OCI-LY7 (cell line): ENCODE measurements at regions not wholly inside any gene's neighbourhood (a gene's known extent, or its start where the extent isn't known, plus 50 kb on each side); places are given as distances from the start of the nearest gene placed in this dataset.
A peak's percentile ranks its signal among the peaks of the same experiment; 100 is the strongest.

Source experiments
- BruUV-seq: library from RNA; stranded (reverse); fragments of 400-500 nt; replicated peaks from 2 replicates; lab custom pipeline; 2021; lab: Mats Ljungman, UMichigan
- CTCF ChIA-PET: fragments of 300-600 bp; sonication (Branson Sonifier 250); formaldehyde crosslinking; loops from one replicate; lab custom pipeline; 2022; ENCODE audit warnings: antibody characterized with exemption; ENCODE audit not compliant: unreplicated experiment; lab: Charles Lee
- POLR2A ChIA-PET: fragments of 300-600 bp; sonication (Branson Sonifier 250); formaldehyde crosslinking; loops from one replicate; lab custom pipeline; 2022; ENCODE audit warnings: antibody characterized with exemption; lab: Charles Lee
- DNase-seq: peaks from one replicate; pipeline ENCODE4 v3.0.0-alpha.2; 2015; ENCODE audit warnings: low spot score
- H2AFZ ChIP-seq: fragments of 200-600 bp; sonication (generic), shearing (Covaris generic); 2 replicates; pipeline ENCODE4 v1.6.1; 2014; ENCODE audit warnings: mild to moderate bottlenecking, antibody characterized with exemption, low read length, moderate library complexity
- H3K27ac ChIP-seq: fragments of 200-600 bp; sonication (generic); 2 replicates; pipeline ENCODE4 v1.5.1; 2014; ENCODE audit warnings: mixed run types, low read depth, mild to moderate bottlenecking, moderate library complexity, low read length, inconsistent platforms; ENCODE audit not compliant: poor library complexity, severe bottlenecking
- H3K36me3 ChIP-seq: fragments of 200-600 bp; sonication (generic); 2 replicates; pipeline ENCODE4 v1.6.1; 2014; ENCODE audit warnings: mild to moderate bottlenecking, antibody characterized with exemption, low read length, moderate library complexity, mixed read lengths; ENCODE audit not compliant: insufficient read depth
- H3K4me1 ChIP-seq: fragments of 200-600 bp; sonication (generic); 2 replicates; pipeline ENCODE4 v1.5.1; 2014; ENCODE audit warnings: mild to moderate bottlenecking, low read length; ENCODE audit not compliant: insufficient read depth, poor library complexity, severe bottlenecking
- H3K4me2 ChIP-seq: fragments of 200-600 bp; sonication (generic); 2 replicates; pipeline ENCODE4 v1.6.1; 2014; ENCODE audit warnings: mild to moderate bottlenecking, low read length
- H3K4me3 ChIP-seq: fragments of 200-600 bp; sonication (generic); 2 replicates; pipeline ENCODE4 v1.5.1; 2014; ENCODE audit warnings: mild to moderate bottlenecking, low read depth, low read length; ENCODE audit not compliant: poor library complexity, severe bottlenecking
- H3K79me2 ChIP-seq: fragments of 200-600 bp; sonication (generic); 2 replicates; pipeline ENCODE4 v1.6.1; 2016; ENCODE audit warnings: low read depth, mild to moderate bottlenecking, low read length, moderate library complexity, mixed read lengths; ENCODE audit not compliant: insufficient read depth
- H3K9me2 ChIP-seq: fragments of 200-600 bp; sonication (generic); 2 replicates; pipeline ENCODE4 v1.6.1; 2016; ENCODE audit warnings: mild to moderate bottlenecking, low read length, mixed read lengths; ENCODE audit not compliant: insufficient read depth
- H3K9me3 ChIP-seq: fragments of 200-600 bp; sonication (generic); 2 replicates; pipeline ENCODE4 v1.6.1; 2014; ENCODE audit warnings: mild to moderate bottlenecking, mixed run types, low read length, mixed read lengths
- H4K20me1 ChIP-seq: fragments of 200-600 bp; sonication (generic); 2 replicates; pipeline ENCODE4 v1.6.1; 2014; ENCODE audit warnings: mild to moderate bottlenecking, antibody characterized with exemption, low read length, moderate library complexity, mixed read lengths; ENCODE audit not compliant: insufficient read depth
- EZH2phosphoT487 ChIP-seq: fragments of 200-600 bp; sonication (generic); IDR thresholded peaks from 2 replicates; pipeline ENCODE4 v1.6.1; 2018; ENCODE audit warnings: low read depth, borderline replicate concordance, mild to moderate bottlenecking, mixed run types, antibody characterized with exemption, low read length, moderate library complexity, mixed read lengths
- intact Hi-C: fragments of 100-400 bp; cut with micrococcal nuclease; formaldehyde crosslinking; loops from one replicate; pipeline ENCODE4 v1.10.0; 2022; ENCODE audit not compliant: unreplicated experiment
- TF ChIP-seq, protein P1 (sequence below): fragments of 200-600 bp; sonication (generic); conservative IDR thresholded peaks from 2 replicates; pipeline ENCODE4 v1.5.1; 2014; ENCODE audit warnings: mild to moderate bottlenecking, antibody characterized with exemption, low read length, moderate library complexity, mixed read lengths

DNA sequence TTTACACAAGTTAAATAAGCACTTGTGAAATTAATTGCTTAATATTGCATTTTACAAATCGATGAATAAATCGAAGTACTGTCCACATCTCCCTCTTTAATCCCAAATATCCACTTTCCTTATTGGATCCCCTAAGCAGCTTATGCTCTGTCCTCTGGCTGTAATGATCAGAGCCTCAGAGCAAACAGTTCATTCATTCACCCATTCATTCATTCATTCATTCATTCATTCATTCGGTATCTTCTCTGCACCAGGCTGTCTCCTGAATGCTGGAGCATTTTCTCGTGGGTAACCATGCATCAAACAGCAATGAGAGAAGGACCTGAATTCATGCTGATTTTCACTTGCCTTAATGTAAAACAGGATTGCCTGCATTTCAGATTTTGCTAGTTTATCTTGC lies 69.5 kb upstream of the IGSF21 start:
- no peaks in the 10 kb centered on the region for H3K9me2 ChIP-seq
- peaks cover 35% of the 10 kb centered on the region for H3K4me1 ChIP-seq
- H3K4me2 ChIP-seq: peak overlapping the region; percentile 54
- H3K36me3 ChIP-seq: no peaks in the 10 kb centered on the region
- no peak for TF ChIP-seq EZH2phosphoT487
- TF ChIP-seq, protein P1, sequence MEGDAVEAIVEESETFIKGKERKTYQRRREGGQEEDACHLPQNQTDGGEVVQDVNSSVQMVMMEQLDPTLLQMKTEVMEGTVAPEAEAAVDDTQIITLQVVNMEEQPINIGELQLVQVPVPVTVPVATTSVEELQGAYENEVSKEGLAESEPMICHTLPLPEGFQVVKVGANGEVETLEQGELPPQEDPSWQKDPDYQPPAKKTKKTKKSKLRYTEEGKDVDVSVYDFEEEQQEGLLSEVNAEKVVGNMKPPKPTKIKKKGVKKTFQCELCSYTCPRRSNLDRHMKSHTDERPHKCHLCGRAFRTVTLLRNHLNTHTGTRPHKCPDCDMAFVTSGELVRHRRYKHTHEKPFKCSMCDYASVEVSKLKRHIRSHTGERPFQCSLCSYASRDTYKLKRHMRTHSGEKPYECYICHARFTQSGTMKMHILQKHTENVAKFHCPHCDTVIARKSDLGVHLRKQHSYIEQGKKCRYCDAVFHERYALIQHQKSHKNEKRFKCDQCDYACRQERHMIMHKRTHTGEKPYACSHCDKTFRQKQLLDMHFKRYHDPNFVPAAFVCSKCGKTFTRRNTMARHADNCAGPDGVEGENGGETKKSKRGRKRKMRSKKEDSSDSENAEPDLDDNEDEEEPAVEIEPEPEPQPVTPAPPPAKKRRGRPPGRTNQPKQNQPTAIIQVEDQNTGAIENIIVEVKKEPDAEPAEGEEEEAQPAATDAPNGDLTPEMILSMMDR: no peak
- ChIA-PET CTCF (no interaction called here), POLR2A (no interaction called here)
- no peak for DNase-seq
- no peak overlapping the region for H3K27ac ChIP-seq
- H2AFZ ChIP-seq: no peak overlapping the region
- BruUV-seq: no TSS peak
- no peaks in the 10 kb centered on the region for H3K79me2 ChIP-seq
- no peaks in the 10 kb centered on the region for H3K9me3 ChIP-seq
- intact Hi-C loops: no loop called here
- no peaks in the 10 kb centered on the region for H4K20me1 ChIP-seq
- no peak overlapping the region for H3K4me3 ChIP-seq

DNA sequence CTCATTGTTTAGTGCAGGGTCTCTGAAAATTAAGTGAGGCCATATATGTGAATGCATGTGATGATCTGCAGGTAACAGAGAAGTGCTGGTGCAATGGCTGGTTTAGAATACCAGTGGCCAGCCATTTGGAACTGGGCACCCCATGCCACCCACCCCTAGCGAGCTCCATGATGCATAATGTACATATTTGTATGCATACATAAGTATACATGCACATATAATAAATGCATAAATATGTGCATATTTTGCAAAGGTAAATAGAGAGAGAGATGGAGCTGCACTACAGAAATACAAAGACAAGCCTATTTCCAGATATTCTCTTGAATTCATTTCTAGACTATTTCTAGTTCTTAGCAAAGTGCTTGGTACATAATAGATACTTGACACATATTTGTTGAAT lies 68.5 kb upstream of the IGSF21 start:
- ChIA-PET POLR2A (no interaction called here), CTCF (no interaction called here)
- Histone ChIP-seq H3K9me3 (no peaks in the 10 kb centered on the region), H3K4me3 (no peak overlapping the region), H4K20me1 (no peaks in the 10 kb centered on the region), H3K27ac (no peak overlapping the region), H2AFZ (no peak overlapping the region), H3K79me2 (no peaks in the 10 kb centered on the region), H3K9me2 (no peaks in the 10 kb centered on the region), H3K36me3 (no peaks in the 10 kb centered on the region), H3K4me1 (peaks cover 35% of the 10 kb centered on the region), H3K4me2 (no peak overlapping the region)
- no peak for DNase-seq
- BruUV-seq: no TSS peak
- TF ChIP-seq, protein P1: no peak
- intact Hi-C loops: no loop called here

DNA sequence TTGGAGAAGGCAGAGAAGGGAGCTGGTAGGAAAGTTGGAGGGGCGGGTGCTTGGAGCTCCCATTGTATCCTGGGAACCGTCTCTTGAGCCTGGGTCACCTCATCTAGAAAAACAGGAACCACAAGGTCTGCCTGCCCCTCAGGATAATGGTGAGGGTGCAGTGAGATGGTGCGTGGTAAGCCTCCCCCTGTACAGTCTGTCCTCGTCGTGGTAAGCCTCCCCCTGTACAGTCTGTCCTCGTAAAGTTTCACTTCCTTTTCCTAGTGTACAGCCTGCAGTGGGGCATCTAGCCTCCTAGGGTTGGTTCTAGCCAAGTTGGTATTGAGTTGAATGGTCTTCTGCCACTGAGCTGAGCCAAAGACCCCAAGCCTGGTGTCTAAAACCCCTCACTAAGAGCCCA lies 66.5 kb upstream of the IGSF21 start:
- Histone ChIP-seq H3K27ac (no peak overlapping the region), H4K20me1 (no peaks in the 10 kb centered on the region), H3K9me3 (no peaks in the 10 kb centered on the region), H2AFZ (no peak overlapping the region), H3K4me1 (peaks cover 34% of the 10 kb centered on the region), H3K4me2 (peak overlapping the region; percentile 31; the same call in 1 of the 2 replicates), H3K36me3 (no peaks in the 10 kb centered on the region), H3K79me2 (no peaks in the 10 kb centered on the region), H3K4me3 (no peak overlapping the region), H3K9me2 (no peaks in the 10 kb centered on the region)
- CTCF ChIA-PET: no interaction called here
- no TSS peak for BruUV-seq
- intact Hi-C loops: no loop called here
- POLR2A ChIA-PET: interaction anchor here (0.6 kb wide), 1 partner anchor 135 kb away, joined by 3 read pairs; no protein-coding TSS in a partner anchor
- TF ChIP-seq EZH2phosphoT487: no peak
- TF ChIP-seq, protein P1: no peak
- peak; percentile 65 for DNase-seq
